ENCODE measurements at regions not wholly inside any gene's neighbourhood (a gene's known extent, or its start where the extent isn't known, plus 50 kb on each side); places are given as distances from the start of the nearest gene placed in this dataset.
A peak's percentile ranks its signal among the peaks of the same experiment; 100 is the strongest.

DNA sequence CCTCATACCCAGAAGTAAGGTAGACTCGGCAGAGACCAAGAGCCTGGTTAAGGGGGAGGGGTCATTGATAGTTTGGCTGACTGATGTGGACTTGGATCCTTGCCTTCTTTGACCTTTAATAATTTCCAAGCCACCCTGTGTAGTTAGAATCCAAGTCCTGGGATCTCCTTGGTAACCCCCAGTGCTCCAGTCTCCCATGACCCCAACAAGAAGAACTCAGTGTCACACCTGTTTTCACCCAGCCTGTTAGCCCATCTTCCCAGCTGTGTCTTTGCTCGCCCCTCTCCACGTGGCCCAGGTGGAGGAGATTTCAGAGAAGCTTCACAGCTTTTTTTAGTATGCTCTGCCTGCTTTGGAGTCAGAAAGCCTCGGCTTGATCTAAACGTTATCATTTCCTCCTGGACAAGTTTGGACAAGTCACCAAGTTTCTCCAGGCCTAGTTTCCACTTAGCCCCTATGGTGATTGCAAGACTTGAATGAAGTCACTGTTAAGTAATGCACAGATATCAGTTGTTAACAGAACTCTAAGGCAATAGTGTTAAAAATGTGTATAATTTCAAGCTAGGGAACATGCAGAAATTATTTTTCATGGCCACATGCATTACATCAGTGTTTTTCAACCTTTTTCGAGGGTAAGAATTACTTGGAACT lies 170.0 kb downstream of the TMEM38B start:
- DNase-seq: no peak

DNA sequence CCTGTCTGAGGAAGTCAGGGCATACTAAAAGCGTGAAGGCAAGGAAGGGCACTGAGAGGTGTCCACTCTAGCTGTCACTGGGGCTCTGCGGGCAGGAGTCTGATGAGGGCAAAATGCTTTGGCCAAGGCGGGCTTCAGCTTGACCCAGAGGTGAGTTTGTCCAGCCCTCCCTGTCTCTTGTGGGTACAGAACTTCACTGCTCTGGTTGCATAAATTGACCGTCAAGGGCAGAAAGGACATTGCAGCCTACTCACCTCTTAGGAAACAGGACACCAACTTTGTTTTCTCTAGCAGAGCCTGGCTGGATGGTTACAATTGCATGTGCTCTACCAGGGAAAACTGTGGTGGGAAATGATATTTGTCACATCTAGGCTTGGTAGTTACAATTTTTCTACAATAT lies 170.9 kb downstream of the TMEM38B start:
- DNase-seq: no peak

DNA sequence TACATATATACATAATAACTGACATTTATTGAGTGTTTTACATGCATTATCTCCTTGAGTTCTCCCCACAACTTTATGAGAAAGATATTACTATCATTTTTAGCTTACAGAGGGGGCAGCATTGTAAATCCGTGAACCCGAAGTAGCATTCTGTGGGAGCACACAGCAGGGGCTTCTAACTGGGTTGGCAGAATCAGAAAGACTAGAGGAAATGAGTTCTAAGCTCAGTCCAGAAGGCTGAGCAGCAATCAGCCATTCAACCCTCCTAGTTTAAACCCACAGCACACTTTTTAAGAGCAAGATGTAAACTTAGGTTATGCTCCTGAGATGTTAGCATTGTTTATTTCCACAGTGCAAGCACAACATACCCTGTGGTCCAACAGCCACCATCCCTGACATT lies 177.2 kb downstream of the TMEM38B start:
- no peak for DNase-seq

DNA sequence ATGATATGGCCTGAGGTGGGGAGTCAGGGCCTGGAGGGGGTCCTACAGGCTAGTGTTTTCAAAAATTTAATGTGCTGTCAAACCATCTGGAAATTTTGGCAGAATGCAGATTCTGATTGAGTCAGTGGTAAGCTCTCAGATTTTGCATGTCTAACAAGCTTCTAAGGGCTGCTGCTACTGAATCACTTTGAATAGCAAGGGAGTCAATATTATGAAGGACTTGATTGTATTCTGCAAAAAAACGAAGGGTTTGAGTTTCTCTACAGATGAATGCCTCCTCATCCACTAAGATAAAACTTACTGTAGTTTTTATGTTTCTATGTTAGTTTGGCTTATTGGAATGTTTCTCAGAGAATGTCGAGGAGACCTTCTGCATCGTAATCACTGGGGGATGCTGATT lies 179.5 kb downstream of the TMEM38B start:
- no peak for DNase-seq

DNA sequence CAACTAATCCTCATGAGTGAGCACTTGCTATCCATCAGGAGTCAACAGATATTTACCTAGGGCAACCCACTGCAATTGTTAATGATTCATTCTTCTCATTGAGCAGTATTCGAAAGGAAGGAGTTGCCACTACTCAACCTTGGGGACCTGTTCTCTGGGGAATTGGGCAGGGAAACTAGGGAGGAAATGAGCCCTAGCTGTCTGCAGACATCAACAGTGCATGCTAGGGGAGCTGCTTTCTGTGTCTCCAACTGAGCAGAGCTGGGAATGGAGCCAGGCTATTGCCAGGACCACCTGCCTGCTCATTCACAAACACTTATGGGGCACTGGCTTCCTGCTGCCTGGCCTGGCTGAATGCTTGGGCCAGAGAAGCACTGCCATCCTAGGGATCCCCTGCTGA lies 183.4 kb downstream of the TMEM38B start:
- peak; percentile 86 for DNase-seq

DNA sequence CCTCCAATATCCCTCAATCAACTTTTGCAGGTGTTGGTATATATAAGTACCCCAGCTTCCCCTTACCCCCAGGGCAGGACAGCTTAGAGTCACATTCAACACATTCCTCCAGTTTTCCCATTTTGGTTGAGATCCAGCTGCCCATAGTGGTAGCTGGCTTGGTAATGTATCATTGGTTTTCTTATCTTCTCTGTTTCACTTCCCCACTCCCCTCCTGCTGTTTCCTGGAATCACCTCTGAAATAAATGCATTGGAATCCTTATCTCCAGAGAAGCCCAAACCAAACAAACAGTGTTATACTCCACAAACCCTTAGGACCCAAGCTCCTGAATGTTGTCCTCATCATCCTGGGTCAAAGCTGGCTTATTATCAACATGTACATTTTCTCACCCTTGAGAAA lies 184.8 kb downstream of the TMEM38B start:
- DNase-seq: no peak

DNA sequence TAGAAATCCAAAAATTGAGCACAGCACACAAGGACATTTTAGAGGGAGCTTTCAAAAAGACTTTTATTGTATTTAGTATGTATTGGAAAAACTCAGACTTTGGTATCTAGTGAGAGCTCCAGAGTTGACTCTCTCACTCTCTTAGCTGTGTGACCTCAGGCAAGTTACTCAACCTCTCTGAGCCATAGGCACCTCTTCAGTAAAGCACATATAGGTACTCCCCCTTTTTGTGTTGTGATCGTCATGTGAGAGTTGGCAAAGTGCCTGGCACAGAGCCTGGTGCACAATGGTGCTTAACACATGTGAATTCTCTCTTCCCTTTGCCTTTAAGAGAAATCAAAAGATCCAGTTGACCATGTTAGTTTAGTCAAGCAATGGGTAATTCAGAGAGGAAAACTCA lies 186.2 kb downstream of the TMEM38B start:
- no peak for DNase-seq

DNA sequence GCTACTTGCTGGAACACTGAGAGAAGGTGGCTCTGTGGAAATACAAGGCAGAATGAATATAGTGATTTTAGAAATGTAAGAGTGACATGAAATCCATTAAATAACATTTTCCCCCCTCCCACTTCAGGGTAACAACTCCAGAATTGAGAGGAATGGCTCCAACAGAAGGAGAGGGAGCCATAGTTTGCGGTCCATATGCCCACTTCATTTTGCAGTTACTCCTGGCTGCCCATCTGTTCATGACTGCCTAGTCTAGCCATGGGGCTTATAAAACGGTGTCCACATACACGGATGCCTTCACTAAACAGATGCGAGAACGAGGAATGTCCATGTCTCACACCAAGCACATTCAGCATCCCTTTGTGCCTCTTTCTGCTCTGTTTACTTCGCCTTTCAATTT lies 186.7 kb downstream of the TMEM38B start:
- DNase-seq: no peak

DNA sequence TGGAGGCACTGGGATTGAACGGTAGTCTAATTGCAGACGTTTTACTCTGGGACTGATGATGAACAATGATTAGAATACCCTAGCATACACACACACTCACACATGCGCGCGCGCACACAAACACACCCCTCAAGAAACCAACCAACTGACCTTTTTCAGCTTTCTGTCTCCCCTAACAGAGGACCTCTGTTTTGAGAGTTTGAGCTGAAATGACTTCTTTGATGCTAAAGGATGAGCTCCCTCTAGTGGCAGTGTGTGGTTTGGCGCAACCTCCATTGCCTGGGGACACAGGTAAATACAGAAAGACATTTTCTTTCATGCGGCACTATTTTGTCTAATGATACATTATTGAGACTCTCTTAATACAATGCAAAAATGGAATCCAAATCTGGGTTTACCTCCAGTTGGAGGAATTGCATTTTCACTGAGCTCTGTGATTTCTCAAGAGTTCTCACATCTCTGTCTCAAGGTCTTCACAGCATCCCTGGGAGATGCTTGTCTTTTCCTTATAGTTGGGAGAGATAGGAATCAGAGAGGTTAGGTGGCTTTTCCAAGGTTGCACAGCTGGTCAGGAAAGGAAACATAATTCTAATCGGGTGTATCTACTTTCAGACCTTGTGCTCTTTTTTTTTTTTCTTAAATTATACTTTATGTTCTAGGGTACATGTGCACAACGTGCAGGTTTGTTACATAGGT lies 187.5 kb downstream of the TMEM38B start:
- peak; percentile 67 for DNase-seq

DNA sequence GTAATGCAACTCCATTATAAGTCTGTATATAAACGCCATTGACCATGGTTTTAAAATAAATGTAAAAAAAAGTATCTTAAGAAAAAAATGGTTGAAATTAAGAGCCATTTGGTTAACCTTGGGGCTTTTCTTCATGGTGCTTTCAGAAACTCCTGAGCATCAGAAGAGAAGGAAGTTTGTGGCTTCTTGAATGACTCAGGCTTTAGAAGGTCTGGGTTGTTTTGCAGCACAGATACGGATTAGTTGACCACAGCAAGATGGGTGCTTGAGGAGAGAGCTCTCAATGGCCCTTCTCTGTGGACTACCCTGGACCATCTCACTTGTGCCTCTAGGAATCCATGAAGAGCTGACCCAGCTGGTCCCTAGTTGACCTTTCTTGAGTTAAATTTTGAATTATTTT lies 189.5 kb downstream of the TMEM38B start:
- no peak for DNase-seq

DNA sequence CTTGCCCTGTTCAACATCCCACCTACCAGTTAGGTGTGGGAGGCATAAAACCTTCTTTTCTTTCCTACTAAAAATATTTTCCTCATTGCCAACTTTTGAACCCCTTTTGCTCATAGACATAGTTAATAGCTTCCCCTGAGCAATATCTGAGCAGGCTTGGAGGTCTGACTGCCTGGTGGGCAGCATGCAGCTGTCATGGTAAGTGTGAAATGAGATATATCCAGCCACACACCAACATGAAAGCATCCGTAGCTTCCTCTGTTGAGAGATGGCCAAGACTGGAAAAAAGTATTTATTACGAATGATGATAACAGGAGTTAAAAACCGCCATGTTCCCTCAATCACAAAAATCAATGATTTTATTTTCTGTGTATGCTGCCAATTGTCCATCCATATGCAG lies 190.1 kb downstream of the TMEM38B start:
- no peak for DNase-seq

DNA sequence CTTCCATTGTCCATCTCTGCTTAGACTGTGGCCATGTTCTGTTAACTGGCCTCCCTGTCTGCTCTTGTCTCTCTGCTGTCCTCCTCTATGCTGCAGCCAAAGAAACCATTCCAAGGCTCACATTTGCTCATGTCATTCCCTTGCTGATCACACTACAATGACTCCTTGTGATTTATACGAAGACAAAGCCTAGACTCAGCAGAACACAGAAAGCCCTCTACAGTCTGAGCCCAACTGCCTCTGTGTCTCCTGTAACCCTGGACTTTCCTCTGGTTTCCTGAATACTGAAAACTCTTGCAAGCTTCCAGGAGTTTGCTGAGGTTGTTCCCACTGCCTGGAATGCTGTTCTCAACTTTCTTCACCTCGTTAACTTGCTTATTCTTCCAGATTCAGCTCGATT lies 191.8 kb downstream of the TMEM38B start:
- no peak for DNase-seq

DNA sequence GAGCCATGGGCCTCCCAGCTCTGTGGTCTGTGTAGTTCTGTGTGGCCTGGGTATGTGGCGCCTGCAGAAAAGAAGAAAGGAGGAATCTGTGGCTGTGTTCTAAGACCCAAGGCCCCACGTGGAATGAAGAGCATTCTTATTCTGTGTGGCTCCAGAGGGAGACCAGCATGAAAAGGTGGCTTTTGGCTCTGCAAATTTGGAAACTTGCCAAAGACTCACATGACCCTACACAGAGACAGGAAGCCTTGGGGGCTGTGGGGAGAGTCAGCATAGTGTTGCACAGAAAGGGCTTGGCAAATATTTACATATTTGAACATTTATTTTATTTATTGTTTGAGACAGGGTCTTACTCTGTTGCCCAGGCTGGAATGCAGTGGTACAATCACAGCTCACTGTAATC lies 193.3 kb downstream of the TMEM38B start:
- no peak for DNase-seq

DNA sequence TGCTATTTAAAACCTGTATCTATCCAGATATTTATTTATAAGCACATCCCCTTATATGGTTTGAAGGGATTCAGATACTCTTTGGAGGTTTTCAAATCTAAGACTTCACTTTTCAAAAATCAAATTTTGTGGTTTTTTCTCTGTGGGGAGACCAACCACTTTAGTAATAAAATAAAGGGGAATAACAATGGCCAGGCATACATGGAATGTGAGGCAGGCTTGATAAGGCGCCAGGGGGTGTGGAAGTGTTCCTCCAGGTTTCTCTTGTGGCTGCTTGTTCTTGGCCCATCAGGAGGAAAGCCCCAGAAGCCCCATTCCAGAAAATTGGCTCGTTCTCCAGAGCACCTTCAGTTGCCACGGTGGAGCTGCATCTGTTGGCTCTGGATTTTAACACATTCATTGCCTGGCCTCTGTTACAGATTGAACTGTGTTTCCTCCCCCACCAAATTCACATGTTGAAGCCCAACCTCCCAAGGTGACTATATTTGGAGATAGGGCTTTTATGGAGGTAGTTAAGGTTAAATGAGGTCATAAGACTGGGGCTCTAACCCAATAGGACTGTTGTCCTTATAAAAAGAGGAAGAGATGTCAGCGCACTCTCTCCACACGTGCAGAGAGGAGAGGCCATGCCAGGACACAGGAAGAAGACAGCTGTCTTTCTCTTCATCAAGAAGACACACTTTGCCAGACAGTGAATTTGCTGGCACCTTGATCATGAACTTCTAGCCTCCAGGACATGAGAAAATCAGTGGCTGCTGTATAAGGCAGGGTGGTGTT lies 195.9 kb downstream of the TMEM38B start:
- no peak for DNase-seq

DNA sequence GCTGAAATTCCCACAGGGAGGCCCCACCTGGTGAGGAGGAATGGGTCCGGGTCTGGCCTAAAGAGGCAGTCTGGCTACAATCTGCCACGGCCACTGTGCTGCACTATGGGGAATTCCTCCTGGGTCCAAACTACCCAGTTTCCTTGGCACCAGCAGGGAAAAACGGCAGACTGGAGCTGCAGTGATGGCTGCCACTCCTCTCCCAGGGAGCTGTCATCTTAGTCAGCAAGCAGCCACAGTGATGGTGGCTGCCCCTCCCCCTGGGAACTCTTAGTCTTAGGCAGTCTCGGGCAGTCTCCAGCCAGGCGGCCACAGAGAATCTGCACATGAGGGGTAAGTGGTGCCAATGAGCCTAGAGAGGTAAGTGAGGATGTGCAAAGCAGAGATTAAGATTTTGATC lies 205.8 kb downstream of the TMEM38B start:
- DNase-seq: no peak

DNA sequence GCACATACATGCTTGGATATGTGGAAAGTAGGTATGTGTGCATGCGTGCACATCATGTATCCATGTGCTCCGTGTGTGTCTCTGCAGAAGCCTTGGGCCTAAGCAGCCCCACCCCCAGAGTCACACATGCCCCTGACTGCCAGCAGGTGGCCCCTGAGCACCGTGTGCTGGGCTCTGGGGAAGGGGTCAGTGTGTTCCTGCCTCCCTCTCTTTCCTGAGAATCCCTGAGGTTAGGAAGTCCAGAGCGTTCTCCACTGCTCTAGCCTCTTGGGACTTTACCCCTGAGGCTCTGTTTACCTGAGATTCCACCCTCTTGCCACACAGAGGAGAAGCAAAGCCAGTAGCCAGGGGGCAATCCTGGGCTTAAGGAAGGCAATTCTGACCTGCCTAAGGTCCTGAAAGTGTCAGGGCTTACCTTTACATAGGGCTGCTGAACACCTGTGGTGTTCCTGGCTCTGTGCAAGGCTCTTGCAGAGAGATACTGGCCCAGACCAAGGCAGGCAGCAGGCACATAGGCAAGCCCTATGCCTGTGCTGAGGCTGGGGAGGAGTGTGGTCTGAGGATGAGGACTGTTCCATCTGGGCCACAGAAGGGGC lies 207.3 kb downstream of the TMEM38B start:
- peak; percentile 17 for DNase-seq

DNA sequence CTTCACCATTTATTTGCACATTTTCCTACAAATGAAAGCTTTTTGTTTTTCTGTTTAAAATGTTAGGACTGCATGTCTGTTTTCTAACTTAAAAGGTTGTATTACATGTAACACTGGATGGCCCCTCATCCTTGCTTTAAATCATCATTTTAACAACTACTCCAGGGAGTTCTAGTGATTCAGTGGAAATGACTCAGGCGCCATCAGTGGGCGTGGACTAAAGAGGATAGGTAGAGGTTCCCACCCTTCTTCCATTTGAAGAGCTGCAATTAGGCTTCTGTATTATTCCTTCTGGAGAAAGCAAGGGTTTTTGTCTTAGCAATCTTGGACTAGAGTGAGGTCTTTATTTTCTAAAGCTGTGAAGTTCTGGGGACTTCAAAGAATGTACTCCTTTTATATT lies 213.7 kb downstream of the TMEM38B start:
- DNase-seq: no peak

DNA sequence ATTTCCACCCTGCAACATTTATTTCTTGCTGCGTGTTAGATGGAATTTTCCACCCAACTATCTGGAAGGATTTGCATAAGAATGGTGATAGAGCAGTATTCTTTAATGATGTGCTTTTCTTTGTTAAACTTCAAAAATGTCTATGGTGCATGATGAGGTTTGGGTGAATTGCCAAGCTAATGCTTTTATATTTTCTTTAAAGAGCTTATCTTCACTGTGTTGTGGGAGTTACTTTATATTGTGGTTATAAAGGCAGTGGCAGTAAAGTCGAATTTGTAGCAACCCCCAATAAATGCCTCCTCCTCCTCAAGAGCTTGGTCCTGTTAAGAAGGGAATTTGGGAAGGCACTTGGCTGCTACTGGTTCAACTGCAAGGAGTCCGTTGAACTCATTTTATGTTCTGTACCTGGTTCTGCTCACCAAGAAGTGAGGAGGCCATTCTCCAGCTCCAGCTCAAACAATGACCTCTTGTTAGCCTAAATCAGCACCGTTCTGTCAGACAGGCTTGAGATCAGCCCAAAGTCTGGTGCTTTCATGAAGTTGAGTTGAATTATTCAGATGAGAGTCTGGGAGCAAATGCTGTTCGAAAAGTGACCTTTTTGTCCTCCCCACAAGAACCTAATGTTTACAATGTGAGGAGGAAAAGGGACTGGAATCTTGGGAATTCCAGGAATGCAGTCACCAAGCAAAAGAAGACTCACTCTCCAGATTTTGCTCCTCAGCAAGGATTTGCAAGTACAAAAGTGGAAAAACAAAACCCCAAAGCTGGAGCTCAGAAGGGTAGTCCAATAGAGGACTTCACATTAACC lies 217.0 kb downstream of the TMEM38B start:
- no peak for DNase-seq

DNA sequence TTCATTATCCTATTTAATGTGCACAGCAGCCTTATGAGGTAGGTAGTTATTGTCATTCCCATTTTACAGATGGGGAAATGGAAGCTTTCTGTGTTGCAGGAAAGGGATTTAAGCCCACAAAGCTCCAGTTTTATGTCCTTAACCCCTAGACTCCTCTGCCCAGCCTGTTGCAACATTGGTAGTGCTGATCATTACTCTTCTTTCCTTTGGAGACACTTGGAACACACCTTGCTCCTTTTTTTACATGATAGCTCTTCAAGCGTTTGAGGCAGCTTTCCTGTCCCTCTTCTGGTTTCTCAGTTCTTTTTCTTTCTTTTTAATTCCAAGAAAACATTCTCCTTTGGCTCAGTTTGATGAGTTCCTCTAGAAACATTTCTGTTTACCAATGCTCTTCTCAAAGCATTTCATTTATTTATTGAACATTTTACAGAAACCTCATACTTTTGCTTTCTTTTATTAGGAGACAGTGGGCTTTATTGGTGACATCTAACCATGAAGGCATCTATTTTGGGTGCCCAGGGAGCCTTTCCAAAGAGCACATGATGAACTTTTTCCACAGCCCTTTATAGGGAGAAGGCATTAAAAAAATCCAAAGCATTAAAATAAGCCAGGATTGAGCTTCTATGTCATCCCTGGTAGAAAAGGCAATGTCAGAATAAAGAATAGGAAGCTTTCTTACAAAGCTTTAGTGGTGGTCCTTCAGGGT lies 218.0 kb downstream of the TMEM38B start:
- no peak for DNase-seq

DNA sequence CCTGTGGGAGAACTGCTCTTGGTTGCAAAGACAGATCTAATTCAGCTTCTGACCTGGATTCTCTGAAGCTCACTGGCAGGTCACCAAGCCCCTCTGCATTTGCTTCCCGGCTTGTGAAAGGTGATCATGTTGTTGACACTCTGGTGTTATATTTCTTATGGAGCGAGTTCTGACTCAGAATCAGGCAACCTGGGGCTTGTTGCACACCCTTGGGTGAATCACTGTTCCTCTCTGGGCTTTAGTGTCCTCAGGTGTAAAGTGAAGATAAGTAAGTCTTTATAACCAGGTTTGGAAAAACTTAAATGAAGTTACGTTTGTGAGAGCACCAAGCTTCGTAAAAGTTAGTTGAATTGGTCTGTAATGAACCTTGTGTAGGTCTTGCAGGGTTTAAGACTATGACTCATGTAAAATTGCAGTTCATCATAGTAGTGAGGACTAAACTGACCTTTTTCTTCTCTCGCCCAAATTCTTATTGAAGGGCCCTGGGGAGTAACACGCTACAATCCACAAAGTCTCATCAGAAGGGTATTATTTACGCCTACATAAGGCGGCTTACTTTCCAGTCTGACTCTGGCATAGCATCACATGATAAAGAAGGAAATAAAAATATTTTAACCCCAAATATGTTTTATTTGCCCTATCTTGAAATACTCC lies 218.6 kb downstream of the TMEM38B start:
- peak; percentile 56 for DNase-seq

DNA sequence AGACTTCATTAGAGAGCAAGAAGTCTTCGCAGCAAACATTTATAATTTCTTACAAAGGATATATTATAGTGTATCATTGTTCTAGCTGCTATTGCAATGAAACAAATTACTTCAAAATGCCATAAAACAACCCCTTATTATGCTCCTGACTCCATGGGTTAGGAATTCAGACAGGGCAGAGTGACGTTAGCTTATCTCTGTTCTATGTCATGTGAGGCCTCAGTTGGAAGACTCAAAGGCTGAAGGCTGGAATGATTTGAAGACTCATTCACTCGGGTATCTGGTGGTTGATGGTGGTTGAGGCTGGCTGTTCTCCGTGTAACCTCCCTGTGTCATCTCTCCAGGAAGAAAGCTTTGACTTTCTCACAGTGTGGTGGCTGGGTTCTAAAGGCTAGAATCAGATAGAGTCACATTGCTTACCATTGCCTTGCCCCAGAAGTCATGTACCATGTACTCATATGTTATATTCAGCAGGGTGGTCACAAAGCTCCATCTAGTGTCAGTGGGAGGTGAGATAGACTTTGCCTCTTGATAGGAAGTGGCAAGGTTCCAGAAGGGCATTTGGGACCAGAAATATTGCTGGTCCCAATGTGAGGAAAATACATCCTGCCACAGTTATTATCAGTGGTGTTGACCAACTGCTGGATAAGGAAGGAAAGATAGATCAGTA lies 226.9 kb downstream of the TMEM38B start:
- no peak for DNase-seq
